Tibial nerve (tissue), 4 donors: ENCODE measurements at regions not wholly inside any gene's neighbourhood (a gene's known extent, or its start where the extent isn't known, plus 50 kb on each side); places are given as distances from the start of the nearest gene placed in this dataset.

Source experiments
- DNase-seq, 2 donors: peaks; one replicate each; pipeline ENCODE4 v3.0.0-alpha.2; 2019; ENCODE audit warnings: low spot score in 2 of 2
- H3K27ac ChIP-seq, 4 donors: fragments of 200-600 bp; sonication (generic) in 3 of 4; one replicate each; pipeline ENCODE4 v1.5.1; 2017 to 2019; ENCODE audit warnings: mild to moderate bottlenecking in 1 of 4
- H3K27me3 ChIP-seq, 2 donors: fragments of 200-600 bp; sonication (generic) in 1 of 2; one replicate each; pipeline versions ENCODE4 v1.5.1 to v1.6.0; 2017 to 2019
- H3K36me3 ChIP-seq, 3 donors: fragments of 200-600 bp; sonication (generic); one replicate each; pipeline ENCODE4 v1.5.1; 2018 to 2019
- H3K4me1 ChIP-seq, 4 donors: fragments of 200-600 bp; sonication (generic) in 3 of 4; one replicate each; pipeline ENCODE4 v1.5.1; 2017 to 2019
- H3K4me3 ChIP-seq, 4 donors: fragments of 200-600 bp; sonication (generic) in 3 of 4; one replicate each; pipeline ENCODE4 v1.5.1; 2017 to 2019; ENCODE audit warnings: mild to moderate bottlenecking in 1 of 4, moderate library complexity in 1 of 4
- H3K9me3 ChIP-seq, 4 donors: fragments of 200-600 bp; sonication (generic) in 3 of 4; one replicate each; pipeline ENCODE4 v1.5.1; 2017 to 2019
- CTCF ChIP-seq, 5 experiments: fragments of 200-600 bp in 3 of 5; fragments of 450-650 bp in 2 of 5; sonication (generic) in 3 of 5; IDR thresholded peaks; one replicate each; pipeline ENCODE4 v1.5.1; 2016 to 2019; ENCODE audit warnings: antibody characterized with exemption in 5 of 5, mild to moderate bottlenecking in 3 of 5, moderate library complexity in 2 of 5
- EP300 ChIP-seq, 2 donors: sonication (generic); formaldehyde crosslinking; IDR thresholded peaks; one replicate each; pipeline ENCODE4 v1.6.1; 2017; ENCODE audit warnings: antibody characterized with exemption in 2 of 2, mild to moderate bottlenecking in 1 of 2
- POLR2A ChIP-seq, 2 donors: fragments of 450-650 bp; IDR thresholded peaks; one replicate each; pipeline ENCODE4 v1.6.1; 2017; ENCODE audit warnings: antibody characterized with exemption in 2 of 2, mild to moderate bottlenecking in 2 of 2, moderate library complexity in 2 of 2
- WGBS, 2 donors: methylation state at CpG; one replicate each; pipeline ENCODE4 v1.1.5; 2018; 5-methylcytosine and 5-hydroxymethylcytosine counted together

GRCh38 chr1:4962836-4963235 is 308.4 kb downstream of the AJAP1 start:
- no peaks in the 10 kb centered on the region for H3K27me3 ChIP-seq
- H3K36me3 ChIP-seq = no peaks in the 10 kb centered on the region
- TF ChIP-seq CTCF (IDR thresholded peaks at IDR 0.05) (no peak), POLR2A (IDR thresholded peaks at IDR 0.05) (no peak), EP300 (IDR thresholded peaks at IDR 0.05) (no peak)
- 82 to 88% methylated on average over 10 of the region's 10 CpGs for WGBS, 2 donors
- H3K9me3 ChIP-seq = no peaks in the 10 kb centered on the region
- DNase-seq = no peak
- H3K4me3 ChIP-seq = no peak overlapping the region
- no peak overlapping the region for H3K27ac ChIP-seq
- H3K4me1 ChIP-seq = no peaks in the 10 kb centered on the region

- H3K27ac ChIP-seq = no peak overlapping the region
- no peak overlapping the region for H3K4me3 ChIP-seq
- 80 to 84% methylated on average over 8 of the region's 8 CpGs for WGBS, 2 donors
- no peak for TF ChIP-seq EP300 (IDR thresholded peaks at IDR 0.05)
- TF ChIP-seq POLR2A (IDR thresholded peaks at IDR 0.05) = no peak
- no peak for TF ChIP-seq CTCF (IDR thresholded peaks at IDR 0.05)
- no peaks in the 10 kb centered on the region for H3K27me3 ChIP-seq
- no peaks in the 10 kb centered on the region for H3K9me3 ChIP-seq
- DNase-seq = no peak
- H3K4me1 ChIP-seq = no peaks in the 10 kb centered on the region
- no peaks in the 10 kb centered on the region for H3K36me3 ChIP-seq
These were observed 307.7 kb downstream of the AJAP1 start for GRCh38 chr1:4961935-4962645.

- no peak for TF ChIP-seq CTCF (IDR thresholded peaks at IDR 0.05)
- TF ChIP-seq POLR2A (IDR thresholded peaks at IDR 0.05) = no peak
- TF ChIP-seq EP300 (IDR thresholded peaks at IDR 0.05) = no peak
- Histone ChIP-seq H3K27me3 (no peaks in the 10 kb centered on the region), H3K4me3 (no peak overlapping the region), H3K9me3 (peaks cover 0 to 9% (median 0%) of the 10 kb centered on the region in 4 donors), H3K4me1 (no peaks in the 10 kb centered on the region), H3K27ac (no peak overlapping the region), H3K36me3 (no peaks in the 10 kb centered on the region)
- DNase-seq = no peak
- 76 to 81% methylated on average over 16 of the region's 16 CpGs for WGBS, 2 donors
These were observed 306.5 kb downstream of the AJAP1 start for GRCh38 chr1:4960782-4961475.

GRCh38 chr1:4960336-4960735 is 305.9 kb downstream of the AJAP1 start:
- no peak overlapping the region for H3K4me3 ChIP-seq
- peaks cover 0 to 15% (median 0%) of the 10 kb centered on the region in 4 donors for H3K9me3 ChIP-seq
- no peak overlapping the region for H3K27ac ChIP-seq
- no peaks in the 10 kb centered on the region for H3K27me3 ChIP-seq
- DNase-seq = no peak
- TF ChIP-seq POLR2A (IDR thresholded peaks at IDR 0.05) = no peak
- TF ChIP-seq EP300 (IDR thresholded peaks at IDR 0.05) = no peak
- no peak for TF ChIP-seq CTCF (IDR thresholded peaks at IDR 0.05)
- WGBS, 2 donors = 88% methylated on average over 9 of the region's 9 CpGs
- no peaks in the 10 kb centered on the region for H3K4me1 ChIP-seq
- H3K36me3 ChIP-seq = no peaks in the 10 kb centered on the region

GRCh38 chr1:4959216-4959615 is 304.8 kb downstream of the AJAP1 start:
- no peaks in the 10 kb centered on the region for H3K27me3 ChIP-seq
- H3K36me3 ChIP-seq = no peaks in the 10 kb centered on the region
- no peak overlapping the region for H3K4me3 ChIP-seq
- H3K9me3 ChIP-seq = peaks cover 0 to 25% (median 2%) of the 10 kb centered on the region in 4 donors
- H3K4me1 ChIP-seq = no peaks in the 10 kb centered on the region
- H3K27ac ChIP-seq = no peak overlapping the region
- TF ChIP-seq POLR2A (IDR thresholded peaks at IDR 0.05) = no peak
- TF ChIP-seq CTCF (IDR thresholded peaks at IDR 0.05) = no peak
- no peak for TF ChIP-seq EP300 (IDR thresholded peaks at IDR 0.05)
- no peak for DNase-seq
- 78 to 87% methylated on average over 6 of the region's 6 CpGs for WGBS, 2 donors
